NCI-H128 (cell line): ENCODE measurements at regions not wholly inside any gene's neighbourhood (a gene's known extent, or its start where the extent isn't known, plus 50 kb on each side); places are given as distances from the start of the nearest gene placed in this dataset.

Experiments used
- DNase-seq: peaks from one replicate; lab custom pipeline; 2025; ENCODE audit not compliant: unreplicated experiment; lab: John Stamatoyannopoulos, UW

DNA sequence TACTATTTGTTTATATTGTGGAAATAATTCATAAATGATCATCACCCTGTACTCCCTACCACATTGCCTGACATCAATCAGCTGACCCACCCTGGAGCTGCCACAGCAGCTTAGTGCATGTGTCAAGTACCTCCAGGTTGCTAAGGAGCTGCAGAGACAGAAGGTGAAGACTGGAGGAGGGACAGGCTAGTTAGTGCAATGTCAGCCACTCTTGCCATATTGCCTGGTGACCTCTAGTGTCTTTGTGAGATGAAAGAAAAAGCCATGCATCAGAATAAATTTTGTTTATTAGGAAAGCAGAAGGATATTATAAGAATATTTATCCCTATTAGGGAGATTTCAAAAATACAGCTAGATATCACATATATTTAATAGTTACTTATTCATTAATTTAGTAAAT, 243.9 kb upstream of the FAT4 start:
- no peak for DNase-seq

DNA sequence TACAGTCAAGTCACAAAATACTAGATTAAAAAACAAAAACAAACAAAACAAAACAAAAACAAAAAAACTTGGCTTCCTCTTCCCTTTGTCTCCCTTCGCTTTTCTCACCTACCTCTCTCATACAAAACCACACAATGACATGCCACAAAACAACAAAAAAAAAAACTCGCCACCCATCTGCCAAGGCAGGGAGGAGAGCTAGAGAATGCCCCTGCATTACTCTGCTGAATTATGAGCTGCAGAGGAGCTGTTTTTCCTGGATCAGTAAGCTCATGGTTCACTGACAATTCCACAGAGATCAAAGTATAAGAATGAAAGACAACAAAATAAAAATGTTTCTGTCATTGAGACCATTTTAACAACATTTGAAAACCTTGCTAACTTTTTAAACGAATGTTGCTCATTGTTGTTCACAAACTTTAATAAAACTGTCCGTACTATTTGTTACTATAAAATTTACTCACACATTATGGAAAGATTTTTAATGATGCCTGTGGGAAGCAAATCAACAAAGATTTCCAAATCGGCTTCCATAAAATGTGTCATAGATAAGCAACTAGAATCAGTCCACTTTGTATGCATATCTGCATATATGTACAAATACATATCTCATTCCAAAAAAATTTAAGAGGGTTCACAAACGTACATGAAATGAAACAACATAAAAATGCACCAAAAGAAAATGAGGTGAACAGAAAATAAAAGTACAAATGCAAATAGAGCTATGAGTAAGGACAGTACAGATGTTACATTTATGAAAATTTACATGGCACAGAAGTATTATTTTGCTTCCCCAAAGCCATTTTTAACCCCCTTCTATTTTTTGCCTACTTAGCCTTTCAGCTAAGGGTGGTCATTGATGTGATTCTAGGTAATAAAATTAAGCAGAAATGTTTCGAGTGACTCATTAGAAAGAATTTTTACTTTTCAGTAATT, 252.4 kb upstream of the FAT4 start:
- no peak for DNase-seq

DNA sequence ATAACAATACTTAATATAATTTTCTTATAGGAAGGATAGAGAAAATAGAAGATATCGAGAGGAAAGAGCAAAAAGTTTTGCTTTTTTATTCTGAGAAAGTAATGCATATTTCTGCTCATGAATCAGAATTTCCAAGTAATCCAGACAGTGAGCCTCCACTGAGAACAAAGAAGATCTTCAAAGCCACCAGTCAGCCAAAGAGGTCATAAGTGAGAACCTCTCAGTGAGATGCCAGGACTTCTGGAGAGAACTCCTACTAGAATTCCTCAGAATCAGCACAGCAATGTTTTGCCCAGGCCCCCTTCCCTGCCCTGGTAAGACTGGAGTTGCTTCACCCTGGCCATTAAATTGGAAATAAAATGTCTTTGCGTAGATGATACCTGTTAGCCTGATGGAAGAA, 254.4 kb upstream of the FAT4 start:
- no peak for DNase-seq

DNA sequence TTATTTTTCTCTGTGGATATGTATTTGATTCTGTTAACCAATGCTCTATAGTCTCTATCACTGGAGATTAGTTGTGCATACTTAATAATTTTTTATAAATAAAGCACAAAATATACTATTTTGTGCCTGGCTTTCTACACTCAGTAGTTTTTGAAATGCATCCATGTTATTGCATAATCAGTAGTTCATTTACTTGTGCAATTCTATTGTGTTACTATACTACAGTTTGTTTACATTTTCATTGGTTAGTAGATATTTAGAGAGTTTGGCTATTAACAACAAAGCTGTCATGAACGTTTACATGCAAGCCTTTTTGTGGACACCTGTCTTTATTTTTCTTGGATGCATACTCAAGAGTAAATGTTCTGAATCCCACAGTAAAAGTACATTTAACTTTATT, 265.0 kb upstream of the FAT4 start:
- no peak for DNase-seq

DNA sequence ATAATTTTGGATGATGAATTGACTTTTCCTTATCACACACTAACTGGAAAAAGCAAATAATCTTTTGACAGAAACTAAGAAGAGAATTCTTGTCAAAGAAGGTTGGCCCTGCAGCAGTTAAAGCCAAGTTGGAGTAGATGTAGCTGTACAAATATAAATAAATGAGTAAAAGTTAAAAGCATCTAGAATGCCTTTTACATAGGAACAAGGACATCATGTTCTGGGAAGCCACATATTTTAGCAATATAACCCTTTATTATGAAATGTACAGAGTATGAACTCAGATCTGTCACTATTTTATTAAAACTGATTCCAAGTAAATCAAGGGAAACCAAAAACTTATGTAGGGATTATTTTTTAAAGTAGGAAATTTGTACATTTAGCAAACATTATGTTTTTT, 269.4 kb upstream of the FAT4 start:
- DNase-seq = no peak

DNA sequence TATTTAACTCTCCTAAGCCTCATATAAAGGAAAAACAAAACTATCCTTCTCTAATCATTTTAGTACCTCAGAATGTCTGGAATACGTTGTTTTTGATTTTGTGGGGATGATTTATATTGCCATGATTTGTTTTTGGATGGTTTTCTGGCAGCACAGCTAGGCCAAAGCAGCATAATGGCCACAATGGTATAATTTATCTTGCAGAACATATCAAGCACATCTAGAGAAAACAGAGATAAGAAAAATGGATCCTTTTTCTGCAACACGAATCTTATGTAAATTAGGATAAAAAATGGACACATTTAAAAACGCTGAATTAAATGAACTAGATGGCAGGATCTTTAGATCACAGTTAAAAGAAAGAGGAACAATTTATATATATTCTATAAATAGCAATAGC, 269.9 kb upstream of the FAT4 start:
- no peak for DNase-seq

DNA sequence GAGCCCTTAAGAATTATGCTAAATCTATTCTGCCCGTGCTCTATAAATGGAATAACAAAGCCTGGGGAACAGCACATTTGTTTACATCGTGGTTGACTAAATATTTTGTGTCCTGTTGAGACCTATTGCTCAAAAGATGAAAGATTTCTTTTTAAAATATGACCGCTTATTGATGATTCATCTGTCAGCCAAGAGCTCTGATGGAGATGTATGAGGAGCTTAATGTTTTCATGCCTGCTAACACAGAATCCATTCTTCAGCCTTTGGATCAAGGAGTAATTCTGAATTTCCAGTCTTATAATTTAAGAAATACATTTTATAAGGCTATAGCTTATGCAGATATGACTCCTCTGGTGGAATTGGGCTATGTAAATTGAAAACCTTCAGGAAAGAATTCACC, 271.3 kb upstream of the FAT4 start:
- DNase-seq = no peak

DNA sequence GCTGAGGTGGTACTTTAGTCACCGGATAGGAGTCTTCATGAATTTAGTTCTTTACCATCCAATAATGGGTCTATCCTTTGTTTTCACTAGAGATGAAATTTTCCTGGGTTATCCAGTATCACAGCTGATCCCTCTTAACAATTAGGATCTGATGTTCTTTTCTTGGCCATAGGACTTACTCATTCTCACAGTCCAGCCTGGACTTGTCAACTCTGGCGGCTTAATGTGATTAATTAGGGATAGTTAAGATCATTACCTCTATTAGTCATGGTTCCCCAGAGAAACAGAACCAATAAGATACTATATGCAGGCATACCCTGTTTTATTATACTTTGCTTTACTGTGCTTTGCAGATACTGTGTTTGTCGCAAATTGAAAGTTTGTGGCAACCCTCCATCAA, 272.7 kb upstream of the FAT4 start:
- no peak for DNase-seq

DNA sequence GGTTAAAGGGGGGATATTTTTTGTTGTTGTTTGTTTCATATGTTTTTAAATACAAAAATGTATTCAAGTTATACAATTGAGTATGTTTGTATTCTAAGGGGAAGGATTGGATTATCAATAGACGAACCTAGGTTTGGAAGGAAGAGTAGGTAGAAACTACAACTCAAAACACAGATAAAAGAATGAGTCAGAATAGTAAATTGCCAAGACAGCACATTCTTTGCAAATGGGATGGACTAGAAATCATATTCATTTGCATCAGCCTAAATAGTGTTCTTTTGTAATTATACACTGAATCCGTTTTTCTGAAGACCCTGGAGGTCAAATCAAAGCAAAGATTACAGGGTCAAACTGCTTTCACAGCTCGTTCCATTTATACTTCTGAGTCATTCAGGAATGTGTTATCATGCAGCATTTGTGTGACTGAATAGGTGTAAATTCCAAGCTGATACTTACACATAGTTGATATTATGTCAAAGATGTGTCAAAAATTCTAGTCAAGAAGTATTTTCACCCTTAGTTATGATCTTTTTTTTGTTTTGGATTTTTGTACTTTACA, 273.3 kb upstream of the FAT4 start:
- DNase-seq = no peak

DNA sequence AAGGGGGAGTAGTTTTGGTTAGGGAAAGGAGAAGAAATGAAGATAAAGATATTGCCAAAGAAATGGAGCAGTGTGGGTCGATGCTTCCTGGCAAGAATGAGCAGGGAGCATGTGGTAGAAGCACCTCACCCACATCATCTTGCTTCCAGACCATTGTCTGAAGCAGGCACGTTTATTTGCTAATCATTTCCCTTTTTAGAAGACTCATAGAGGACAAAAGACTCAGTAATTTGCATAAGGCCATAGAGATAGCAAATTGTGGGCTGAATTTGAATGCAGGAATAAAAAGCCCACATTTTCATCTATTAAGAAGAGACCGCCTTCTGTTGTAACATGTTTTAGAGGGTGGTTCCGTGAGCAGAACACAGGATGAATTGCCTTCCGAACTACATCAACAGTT, 275.2 kb upstream of the FAT4 start:
- DNase-seq = no peak

DNA sequence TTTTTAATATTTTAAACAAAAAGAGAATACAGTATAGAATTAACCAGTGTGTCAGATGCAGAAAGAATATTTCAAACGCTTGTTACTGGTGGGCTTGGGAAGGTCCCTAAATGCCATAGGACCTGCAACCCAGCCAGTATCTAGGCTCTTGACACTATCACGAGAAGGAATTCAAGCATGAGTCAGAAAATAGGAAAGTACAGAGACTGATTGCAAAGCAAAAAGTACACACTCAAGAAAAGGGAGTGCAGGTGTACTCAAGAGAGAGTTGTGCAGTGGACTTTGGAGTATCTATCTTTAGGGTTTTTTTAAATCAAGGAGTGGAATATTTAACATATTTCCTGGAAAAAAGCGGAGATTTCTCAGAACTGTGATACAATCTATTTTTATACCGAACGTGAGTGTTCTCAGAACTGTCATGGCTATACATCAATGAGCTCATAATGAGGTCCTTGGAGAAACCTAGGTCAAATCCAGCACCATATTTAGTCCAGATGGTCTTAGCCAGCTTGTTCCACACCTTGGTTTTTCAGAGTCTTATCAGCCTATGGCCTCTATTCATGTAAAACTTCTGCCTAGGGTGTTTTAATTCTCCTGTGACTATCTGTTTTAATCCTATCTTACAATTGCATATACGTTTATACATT, 291.8 kb upstream of the FAT4 start:
- DNase-seq = no peak

DNA sequence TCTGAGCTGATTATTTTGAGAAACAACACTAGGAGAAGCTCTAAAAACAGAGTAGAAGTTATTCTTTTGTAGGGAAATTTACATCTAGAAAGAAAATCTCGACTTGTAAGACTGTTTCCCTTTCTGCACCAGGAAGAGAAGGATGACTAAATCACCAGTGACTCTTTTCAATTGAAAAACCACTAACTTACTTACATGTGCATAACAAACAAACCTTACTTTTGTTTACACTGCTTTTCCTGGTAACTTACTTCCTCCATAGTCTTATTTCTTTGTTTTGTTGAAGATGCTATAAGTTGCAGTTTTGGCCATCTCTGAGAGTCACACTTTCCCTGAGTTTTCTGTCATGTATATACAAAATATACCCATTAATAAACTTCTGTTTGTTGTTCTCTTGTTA, 293.6 kb upstream of the FAT4 start:
- no peak for DNase-seq

DNA sequence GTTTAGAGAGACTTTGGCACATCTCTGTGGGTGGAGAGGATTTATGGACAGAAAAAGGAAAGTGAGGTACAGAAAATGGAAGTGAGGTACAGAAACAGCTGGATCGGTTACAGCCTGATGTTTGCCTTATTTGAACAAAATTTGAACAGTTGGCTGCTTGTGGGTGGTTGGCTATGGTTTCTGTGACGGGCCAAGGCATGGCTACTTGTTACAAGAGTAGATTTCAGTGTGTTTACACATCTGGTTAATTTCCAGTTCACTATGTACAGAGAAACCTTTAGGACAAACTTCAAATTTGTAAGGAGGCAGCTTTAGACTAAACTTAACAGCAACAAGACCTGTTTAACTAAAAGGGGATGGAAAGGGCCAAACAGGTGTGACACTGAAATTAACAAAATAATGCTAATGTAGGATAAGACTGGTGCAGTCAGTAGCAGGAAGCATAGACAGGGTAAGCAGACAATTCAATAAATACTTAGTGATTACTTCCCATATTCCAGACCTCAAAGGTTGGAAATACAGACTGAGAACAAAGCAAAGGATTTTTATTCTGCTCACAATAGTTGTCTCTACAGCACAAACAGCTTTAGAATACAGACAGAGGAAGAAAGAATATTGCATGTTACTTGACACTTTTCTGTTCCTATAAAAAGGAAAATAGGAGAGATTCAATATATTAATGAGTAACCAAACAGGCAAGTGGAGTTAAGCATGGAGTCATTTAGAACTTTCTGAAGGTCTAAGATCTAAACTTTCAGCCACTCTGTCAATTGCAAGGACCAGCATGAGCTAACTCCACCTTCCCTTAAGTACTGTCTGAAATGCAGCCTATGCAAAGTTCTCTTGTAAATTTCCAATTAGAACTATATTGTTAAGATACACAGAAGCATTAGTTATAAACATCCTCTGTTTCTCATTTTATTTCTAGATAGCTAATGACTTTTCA, 294.4 kb upstream of the FAT4 start:
- DNase-seq = no peak

DNA sequence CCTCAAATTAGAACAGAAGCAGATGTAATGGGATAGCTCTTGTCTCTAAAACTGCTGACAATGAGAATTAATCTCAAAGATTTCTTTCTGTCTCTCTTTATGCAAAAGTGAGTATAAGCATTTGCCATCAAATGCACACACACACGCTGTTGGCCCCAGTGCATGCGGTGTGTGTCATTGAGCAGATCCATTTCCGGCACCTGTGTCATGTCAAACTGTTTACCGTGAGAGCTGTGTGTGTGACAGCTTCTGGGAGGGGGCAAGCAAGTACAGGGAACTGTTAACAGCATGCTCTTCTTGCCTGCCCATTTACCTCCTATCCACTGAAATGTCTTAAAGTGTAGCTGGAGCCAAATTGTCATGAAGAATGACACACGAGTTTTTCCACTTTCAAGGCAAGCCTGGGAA, 297.9 kb upstream of the FAT4 start:
- no peak for DNase-seq

DNA sequence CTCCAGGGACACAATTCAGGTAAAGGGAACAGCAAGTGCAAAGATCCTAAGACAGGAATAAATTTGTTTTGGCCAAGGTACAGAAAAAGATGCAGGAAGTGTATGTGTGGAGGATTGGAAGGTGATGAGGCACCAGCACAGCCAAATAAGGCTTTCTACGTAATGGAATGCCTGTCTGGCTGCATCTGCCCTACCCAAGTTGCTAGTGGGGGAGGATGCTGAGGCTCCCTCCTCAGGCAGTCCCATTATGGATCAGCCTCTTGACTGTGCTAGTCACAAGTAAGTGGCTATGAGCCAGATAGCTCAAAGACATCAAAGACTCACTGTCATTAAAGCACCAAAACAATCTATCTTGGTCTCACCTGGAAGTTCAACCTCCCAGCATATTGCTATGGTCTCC, 300.9 kb upstream of the FAT4 start:
- DNase-seq = no peak

DNA sequence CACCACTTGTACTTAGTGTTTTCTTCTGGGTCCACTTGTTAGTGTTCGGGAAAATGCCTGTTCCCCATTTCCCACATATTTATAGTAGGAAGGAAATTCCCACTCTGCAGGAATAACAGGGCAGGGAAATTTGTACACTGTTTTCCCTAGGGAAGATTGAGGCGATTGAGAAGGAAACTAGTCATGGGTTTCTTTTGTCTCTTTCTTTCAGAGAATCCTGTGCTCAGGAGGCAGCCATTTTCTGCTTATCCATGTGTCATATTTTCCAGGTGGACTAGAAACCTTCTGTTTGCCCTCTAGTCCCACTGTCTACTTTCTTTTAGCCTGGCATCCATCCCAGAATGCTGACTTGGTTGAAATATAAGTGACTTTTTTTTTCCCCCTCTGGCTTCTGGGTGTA, 299.1 kb upstream of the ANKRD50 start:
- no peak for DNase-seq

DNA sequence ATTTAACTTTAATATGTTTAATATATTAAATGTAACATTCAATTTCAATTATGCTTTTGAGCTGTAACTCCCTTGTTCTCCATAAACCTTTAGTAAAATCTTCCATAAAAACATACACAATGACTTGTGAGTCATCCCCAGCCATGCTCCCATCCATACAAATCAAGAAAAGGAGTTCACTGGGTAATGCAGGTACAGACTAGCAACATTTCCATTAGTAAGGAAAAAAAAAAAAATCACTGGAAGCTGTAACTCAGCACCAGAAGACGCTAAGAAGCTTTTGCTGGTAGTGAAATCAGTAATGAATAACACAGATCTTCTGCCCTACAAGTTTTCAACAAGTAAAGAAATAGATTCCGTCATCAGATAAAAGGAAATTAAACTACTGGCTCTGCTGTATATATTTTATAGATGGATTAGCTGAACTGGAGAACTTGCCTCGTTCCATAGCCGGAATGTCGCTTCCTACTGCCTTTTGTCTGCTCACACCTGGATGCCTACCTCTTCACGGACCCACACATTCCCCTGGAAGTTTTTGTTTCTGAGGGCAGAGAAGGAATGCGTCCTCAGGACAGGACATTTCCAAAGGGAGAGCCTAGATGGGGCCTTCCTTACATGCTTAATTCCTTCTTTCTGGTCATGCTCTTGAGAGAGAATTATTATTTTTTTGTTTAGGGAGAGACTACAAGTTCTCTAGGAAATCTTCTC, 298.4 kb upstream of the ANKRD50 start:
- no peak for DNase-seq

DNA sequence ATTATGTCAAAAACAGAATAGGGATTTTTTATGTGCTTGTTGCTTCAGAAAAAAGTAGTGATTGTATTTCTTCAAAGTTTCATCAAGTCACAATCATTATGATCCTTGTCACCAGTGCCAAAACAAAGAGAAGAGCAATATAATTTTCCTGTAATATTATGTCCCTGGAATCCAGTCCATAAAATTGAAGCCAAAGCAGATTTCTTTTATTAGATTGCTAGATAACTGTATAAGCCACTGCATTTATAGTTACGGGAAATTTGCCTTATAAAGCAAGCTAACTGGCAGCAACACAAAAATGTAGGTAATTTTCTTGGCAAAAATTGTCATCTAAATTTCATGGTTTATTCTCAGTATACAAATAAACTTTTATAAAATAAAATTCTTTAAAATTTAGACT, 296.1 kb upstream of the ANKRD50 start:
- no peak for DNase-seq

DNA sequence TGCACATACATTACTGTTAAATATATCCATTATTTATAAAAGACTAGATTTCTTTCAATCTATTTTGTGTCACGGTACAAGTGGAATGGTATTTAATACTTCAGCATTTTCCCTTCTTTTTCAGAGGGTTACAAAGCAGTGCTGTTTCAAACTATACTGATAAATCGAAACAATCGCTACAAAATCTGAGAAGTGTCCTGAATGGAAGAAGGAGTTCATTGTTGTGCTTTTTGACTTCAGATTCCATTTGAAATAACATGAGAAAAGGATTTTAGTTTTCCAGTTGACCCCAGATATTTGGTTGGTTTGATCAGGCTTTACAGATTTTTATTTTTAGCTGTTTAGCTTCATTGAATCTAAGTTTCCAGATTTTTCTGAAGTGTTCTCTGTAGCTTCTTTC, 292.1 kb upstream of the ANKRD50 start:
- no peak for DNase-seq

DNA sequence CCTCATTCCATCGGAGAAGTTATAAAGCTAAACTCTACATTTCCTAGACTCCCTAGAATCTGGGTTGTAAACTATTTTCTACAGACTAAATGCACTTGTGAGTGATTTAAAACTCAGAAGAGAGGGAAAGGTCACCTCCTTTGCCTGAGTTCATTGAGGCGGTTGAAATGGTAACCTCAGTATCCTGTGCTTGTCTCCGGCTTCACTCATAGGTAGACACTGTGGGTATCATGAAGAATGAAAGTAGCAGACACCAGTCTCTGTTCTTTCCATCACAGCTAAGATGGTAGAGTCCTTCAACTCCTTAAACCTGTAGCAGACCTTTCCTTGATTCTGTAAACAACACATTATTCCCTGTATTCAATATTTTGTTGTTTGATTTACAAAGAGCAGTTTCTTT, 291.3 kb upstream of the ANKRD50 start:
- DNase-seq = no peak

DNA sequence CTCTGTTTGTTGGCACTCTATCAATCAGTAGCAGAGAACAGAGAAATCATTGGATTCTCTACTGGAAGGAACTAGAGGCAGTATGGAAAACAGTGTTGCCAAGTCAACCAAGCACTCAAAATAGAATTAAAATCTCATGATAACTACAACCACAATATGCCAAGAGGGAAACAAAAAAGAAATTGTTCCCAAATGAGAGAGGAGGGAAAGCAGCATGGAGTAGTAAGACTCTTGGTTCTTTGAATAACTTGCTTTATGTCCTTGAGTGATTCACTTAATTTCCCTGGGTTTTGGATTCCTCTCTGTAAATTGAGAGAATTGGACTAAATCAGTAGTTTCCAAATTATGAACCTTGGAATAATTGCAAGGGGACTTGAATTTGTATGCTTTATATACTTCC, 285.5 kb upstream of the ANKRD50 start:
- DNase-seq = no peak
